Natural killer cell (primary cell): ENCODE measurements at regions not wholly inside any gene's neighbourhood (a gene's known extent, or its start where the extent isn't known, plus 50 kb on each side); places are given as distances from the start of the nearest gene placed in this dataset.
A peak's percentile ranks its signal among the peaks of the same experiment; 100 is the strongest.

Experiments used
- ATAC-seq, 3 donors: fragments of 150-1000 bp in 2 of 3; fragments of 200-7000 bp in 1 of 3; cut with Tn5 transposase; 1 replicate in 1 of 3; 2 replicates in 2 of 3; pipeline ENCODE4 v1.10.0; 2021; ENCODE audit warnings: mild to moderate bottlenecking in 2 of 3, moderate library complexity in 2 of 3
- DNase-seq, 2 donors: peaks; one replicate each; pipeline versions ENCODE4 v3.0.0 to v3.0.0-alpha.2; 2013 to 2021; ENCODE audit warnings: mixed read lengths in 1 of 2
- H3K27ac ChIP-seq: one replicate; pipeline ENCODE4 v1.5.1; 2013; ENCODE audit warnings: mild to moderate bottlenecking, low read length
- H3K27me3 ChIP-seq: one replicate; pipeline ENCODE4 v1.6.1; 2013; ENCODE audit warnings: low read length; ENCODE audit not compliant: control insufficient read depth, insufficient read depth
- H3K36me3 ChIP-seq: one replicate; pipeline ENCODE4 v1.6.1; 2013; ENCODE audit warnings: low read length; ENCODE audit not compliant: control insufficient read depth, insufficient read depth
- H3K4me1 ChIP-seq: one replicate; pipeline ENCODE4 v1.6.1; 2013; ENCODE audit warnings: low read length; ENCODE audit not compliant: control insufficient read depth, insufficient read depth
- H3K4me3 ChIP-seq: one replicate; pipeline ENCODE4 v1.5.1; 2013; ENCODE audit warnings: low read length
- H3K9me3 ChIP-seq: one replicate; pipeline ENCODE4 v1.6.1; 2013; ENCODE audit warnings: low read length; ENCODE audit not compliant: control insufficient read depth, insufficient read depth
- H3K27ac Mint-ChIP-seq, 2 donors: one replicate each; pipeline ENCODE4 v1.8.0; 2022; ENCODE audit warnings: mild to moderate bottlenecking in 2 of 2, mixed read lengths in 2 of 2, moderate library complexity in 1 of 2
- H3K27me3 Mint-ChIP-seq, 2 donors: one replicate each; pipeline ENCODE4 v1.8.0; 2022; ENCODE audit warnings: low read depth in 2 of 2, mixed read lengths in 2 of 2
- H3K36me3 Mint-ChIP-seq: one replicate; pipeline ENCODE4 v1.8.0; 2022; ENCODE audit warnings: mixed read lengths
- H3K4me1 Mint-ChIP-seq, 2 donors: one replicate each; pipeline ENCODE4 v1.8.0; 2022; ENCODE audit warnings: mixed read lengths in 2 of 2
- H3K4me3 Mint-ChIP-seq: one replicate; pipeline ENCODE4 v1.8.0; 2022; ENCODE audit warnings: mild to moderate bottlenecking, moderate library complexity, mixed read lengths
- H3K9me3 Mint-ChIP-seq, 2 donors: one replicate each; pipeline ENCODE4 v1.8.0; 2022; ENCODE audit warnings: mixed read lengths in 2 of 2
- CTCF ChIP-seq: fragments of 200-600 bp; IDR thresholded peaks from one replicate; pipeline ENCODE4 v1.8.0; 2022; ENCODE audit warnings: antibody characterized with exemption
- WGBS: methylation state at CpG from one replicate; pipeline ENCODE4 v1.1.7; 2013; ENCODE audit warnings: missing lambda C conversion rate; ENCODE audit not compliant: insufficient coverage; 5-methylcytosine and 5-hydroxymethylcytosine counted together
- intact Hi-C: fragments of 100-400 bp; cut with micrococcal nuclease; formaldehyde crosslinking; loops from one replicate; pipeline ENCODE4 v1.14.2; 2022

- no peaks in the 10 kb centered on the region for H3K9me3 Mint-ChIP-seq
- WGBS: 90% methylated on average over 2 of the region's 2 CpGs
- ATAC-seq (no peak), DNase-seq (no peak)
- H3K27me3 Mint-ChIP-seq: peaks cover 16 to 27% of the 10 kb centered on the region in 2 donors
- Histone ChIP-seq H3K36me3 (no peaks in the 10 kb centered on the region), H3K4me1 (no peaks in the 10 kb centered on the region), H3K4me3 (no peak overlapping the region), H3K9me3 (no peaks in the 10 kb centered on the region), H3K27me3 (peaks cover 3% of the 10 kb centered on the region), H3K27ac (no peak overlapping the region)
- no peak overlapping the region for H3K4me3 Mint-ChIP-seq
- H3K27ac Mint-ChIP-seq: no peak overlapping the region
- no peak for TF ChIP-seq CTCF
- H3K4me1 Mint-ChIP-seq: no peaks in the 10 kb centered on the region
- H3K36me3 Mint-ChIP-seq: no peaks in the 10 kb centered on the region
- intact Hi-C loops: no loop called here
Observed at GRCh38 chr11:130544266-130544665, 95.8 kb downstream of the ADAMTS15 start.

GRCh38 chr11:130545449-130546072 is 97.1 kb downstream of the ADAMTS15 start:
- intact Hi-C loops: no loop called here
- no peak overlapping the region for H3K4me3 Mint-ChIP-seq
- H3K27me3 Mint-ChIP-seq: peaks cover 15 to 20% of the 10 kb centered on the region in 2 donors
- Histone ChIP-seq H3K9me3 (no peaks in the 10 kb centered on the region), H3K27me3 (peaks cover 3% of the 10 kb centered on the region), H3K4me3 (no peak overlapping the region), H3K36me3 (no peaks in the 10 kb centered on the region), H3K27ac (no peak overlapping the region), H3K4me1 (no peaks in the 10 kb centered on the region)
- H3K9me3 Mint-ChIP-seq: no peaks in the 10 kb centered on the region
- no peak overlapping the region for H3K27ac Mint-ChIP-seq
- DNase-seq: no peak
- H3K36me3 Mint-ChIP-seq: no peaks in the 10 kb centered on the region
- no peak for TF ChIP-seq CTCF
- ATAC-seq: no peak
- no peaks in the 10 kb centered on the region for H3K4me1 Mint-ChIP-seq
- WGBS: 96% methylated on average over 3 of the region's 4 CpGs

- Histone ChIP-seq H3K36me3 (no peaks in the 10 kb centered on the region), H3K27ac (no peak overlapping the region), H3K27me3 (peaks cover 3% of the 10 kb centered on the region), H3K9me3 (no peaks in the 10 kb centered on the region), H3K4me3 (no peak overlapping the region), H3K4me1 (no peaks in the 10 kb centered on the region)
- no peak for DNase-seq
- intact Hi-C loops: no loop called here
- Mint-ChIP-seq H3K27me3 (peaks cover 11 to 14% of the 10 kb centered on the region in 2 donors), H3K4me3 (no peak overlapping the region), H3K36me3 (no peaks in the 10 kb centered on the region), H3K27ac (no peak overlapping the region), H3K4me1 (no peaks in the 10 kb centered on the region), H3K9me3 (no peaks in the 10 kb centered on the region)
- peak in 1 of 3 donors; percentile 13 for ATAC-seq
- no peak for TF ChIP-seq CTCF
- WGBS: 85% methylated on average over 7 of the region's 7 CpGs
Observed at GRCh38 chr11:130546438-130546837, 98.0 kb downstream of the ADAMTS15 start.
